Left lung (tissue), 4 donors: ENCODE measurements at regions not wholly inside any gene's neighbourhood (a gene's known extent, or its start where the extent isn't known, plus 50 kb on each side); places are given as distances from the start of the nearest gene placed in this dataset.

Experiments used
- ATAC-seq: fragments of 200-7000 bp; cut with Tn5 transposase; one replicate; pipeline ENCODE4 v1.9.1; 2020; ENCODE audit warnings: moderate library complexity
- DNase-seq, 4 donors: peaks; one replicate each; pipeline ENCODE4 v3.0.0-alpha.2; 2013 to 2020
- H3K27ac ChIP-seq, 2 donors: fragments of 200-600 bp; sonication (generic) in 1 of 2; one replicate each; pipeline versions ENCODE4 v1.5.0 to v1.8.0; 2020 to 2021
- H3K27me3 ChIP-seq, 2 donors: fragments of 200-600 bp; sonication (generic) in 1 of 2; one replicate each; pipeline versions ENCODE4 v1.5.0 to v1.8.0; 2020 to 2021
- H3K36me3 ChIP-seq, 2 donors: fragments of 200-600 bp; sonication (generic) in 1 of 2; one replicate each; pipeline versions ENCODE4 v1.5.0 to v1.8.0; 2020 to 2021
- H3K4me1 ChIP-seq, 2 donors: fragments of 200-600 bp; one replicate each; pipeline ENCODE4 v1.8.0; 2021
- H3K4me3 ChIP-seq, 2 donors: fragments of 200-600 bp; sonication (generic) in 1 of 2; one replicate each; pipeline versions ENCODE4 v1.5.0 to v1.8.0; 2020 to 2021; ENCODE audit warnings: mild to moderate bottlenecking in 1 of 2
- H3K9me3 ChIP-seq, 2 donors: fragments of 200-600 bp; sonication (generic) in 1 of 2; one replicate each; pipeline versions ENCODE4 v1.5.0 to v1.8.0; 2020 to 2021
- intact Hi-C, 2 donors: fragments of 100-400 bp; cut with DNase I; formaldehyde crosslinking; loops; one replicate each; pipeline versions ENCODE4 v1.11.2 to v1.14.2; 2022
- TF ChIP-seq, protein P1 (sequence below), 2 donors: fragments of 200-600 bp; sonication (generic) in 1 of 2; IDR thresholded peaks; one replicate each; pipeline versions ENCODE4 v1.5.0 to v1.8.0; 2021; ENCODE audit warnings: antibody characterized with exemption in 2 of 2
- donor health status: DM: no; HTN: yes; CAD: no.
- donor health status: DM: no; HTN: no; CAD: no.

DNA sequence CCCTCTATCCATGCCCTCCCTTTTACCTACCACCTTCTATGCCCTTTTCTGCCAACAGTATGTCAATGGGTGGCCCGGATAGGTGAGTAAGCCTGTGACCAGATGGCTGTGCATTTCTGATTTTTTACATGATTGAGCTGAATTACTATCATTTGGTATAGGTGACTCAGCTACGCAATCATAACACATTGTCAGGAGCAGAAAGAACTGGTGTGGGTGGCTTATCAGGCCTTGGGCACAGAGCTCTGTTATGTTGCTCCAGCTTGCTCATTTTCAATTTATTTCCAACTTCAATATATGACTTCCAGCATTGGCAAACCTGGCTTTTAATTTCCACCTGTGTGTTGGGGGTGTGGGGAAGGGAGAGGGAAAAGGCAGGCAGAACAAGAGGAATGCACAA lies 86.6 kb upstream of the AGBL1 start:
- H3K9me3 ChIP-seq: peaks cover 0 to 8% of the 10 kb centered on the region in 2 donors
- intact Hi-C loops: no loop called here
- no peaks in the 10 kb centered on the region for H3K4me1 ChIP-seq
- no peak for ATAC-seq
- H3K27ac ChIP-seq: no peak overlapping the region
- no peaks in the 10 kb centered on the region for H3K27me3 ChIP-seq
- H3K36me3 ChIP-seq: no peaks in the 10 kb centered on the region
- no peak overlapping the region for H3K4me3 ChIP-seq
- no peak for DNase-seq
- TF ChIP-seq, protein P1, sequence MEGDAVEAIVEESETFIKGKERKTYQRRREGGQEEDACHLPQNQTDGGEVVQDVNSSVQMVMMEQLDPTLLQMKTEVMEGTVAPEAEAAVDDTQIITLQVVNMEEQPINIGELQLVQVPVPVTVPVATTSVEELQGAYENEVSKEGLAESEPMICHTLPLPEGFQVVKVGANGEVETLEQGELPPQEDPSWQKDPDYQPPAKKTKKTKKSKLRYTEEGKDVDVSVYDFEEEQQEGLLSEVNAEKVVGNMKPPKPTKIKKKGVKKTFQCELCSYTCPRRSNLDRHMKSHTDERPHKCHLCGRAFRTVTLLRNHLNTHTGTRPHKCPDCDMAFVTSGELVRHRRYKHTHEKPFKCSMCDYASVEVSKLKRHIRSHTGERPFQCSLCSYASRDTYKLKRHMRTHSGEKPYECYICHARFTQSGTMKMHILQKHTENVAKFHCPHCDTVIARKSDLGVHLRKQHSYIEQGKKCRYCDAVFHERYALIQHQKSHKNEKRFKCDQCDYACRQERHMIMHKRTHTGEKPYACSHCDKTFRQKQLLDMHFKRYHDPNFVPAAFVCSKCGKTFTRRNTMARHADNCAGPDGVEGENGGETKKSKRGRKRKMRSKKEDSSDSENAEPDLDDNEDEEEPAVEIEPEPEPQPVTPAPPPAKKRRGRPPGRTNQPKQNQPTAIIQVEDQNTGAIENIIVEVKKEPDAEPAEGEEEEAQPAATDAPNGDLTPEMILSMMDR (IDR thresholded peaks at IDR 0.05): no peak

DNA sequence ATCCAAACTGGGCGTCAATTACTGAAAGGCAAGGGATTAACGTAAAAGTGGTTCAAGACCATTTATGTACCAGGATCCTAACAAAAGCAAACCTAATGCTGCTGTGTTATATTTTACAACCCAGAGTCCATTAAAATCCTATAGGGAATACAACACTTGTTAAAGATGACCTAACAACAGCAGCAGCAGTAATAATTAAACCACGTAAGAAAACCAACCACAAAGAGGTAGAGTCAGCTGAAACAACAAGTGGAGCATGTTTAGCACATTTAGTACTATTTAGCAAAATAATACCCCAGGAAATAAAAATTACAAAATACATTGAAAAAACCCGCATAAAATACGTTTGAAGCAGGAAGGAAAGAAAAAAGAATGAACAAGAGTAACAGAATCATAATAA lies 82.1 kb upstream of the AGBL1 start:
- no peak overlapping the region for H3K4me3 ChIP-seq
- intact Hi-C loops: no loop called here
- H3K36me3 ChIP-seq: no peaks in the 10 kb centered on the region
- H3K4me1 ChIP-seq: no peaks in the 10 kb centered on the region
- TF ChIP-seq, protein P1 (IDR thresholded peaks at IDR 0.05): no peak
- no peak for ATAC-seq
- peaks cover 0 to 8% of the 10 kb centered on the region in 2 donors for H3K9me3 ChIP-seq
- DNase-seq: no peak
- no peak overlapping the region for H3K27ac ChIP-seq
- no peaks in the 10 kb centered on the region for H3K27me3 ChIP-seq

DNA sequence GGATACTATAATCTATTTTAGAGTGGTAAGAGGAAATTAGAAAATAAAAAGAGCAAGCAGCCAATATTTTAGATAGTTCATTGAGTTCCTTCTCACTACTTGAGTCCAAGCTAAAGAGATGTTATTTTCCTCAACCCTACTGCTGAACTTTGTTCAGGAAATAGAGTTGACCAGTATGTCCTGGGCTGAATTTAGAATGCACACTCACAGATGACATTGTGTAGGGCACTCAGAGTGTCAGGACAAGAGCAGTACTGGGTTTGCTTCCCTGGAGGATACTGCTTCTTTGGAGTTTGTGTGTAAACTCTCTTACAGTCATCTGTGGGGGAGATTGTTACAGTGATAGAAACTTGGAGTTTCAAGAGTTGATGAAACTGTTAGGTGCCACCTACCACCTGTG lies 80.0 kb upstream of the AGBL1 start:
- ATAC-seq: no peak
- intact Hi-C loops: no loop called here
- TF ChIP-seq, protein P1 (IDR thresholded peaks at IDR 0.05): no peak
- no peaks in the 10 kb centered on the region for H3K36me3 ChIP-seq
- no peak overlapping the region for H3K4me3 ChIP-seq
- peaks cover 0 to 5% of the 10 kb centered on the region in 2 donors for H3K9me3 ChIP-seq
- DNase-seq: no peak
- H3K27ac ChIP-seq: no peak overlapping the region
- no peaks in the 10 kb centered on the region for H3K4me1 ChIP-seq
- no peaks in the 10 kb centered on the region for H3K27me3 ChIP-seq

DNA sequence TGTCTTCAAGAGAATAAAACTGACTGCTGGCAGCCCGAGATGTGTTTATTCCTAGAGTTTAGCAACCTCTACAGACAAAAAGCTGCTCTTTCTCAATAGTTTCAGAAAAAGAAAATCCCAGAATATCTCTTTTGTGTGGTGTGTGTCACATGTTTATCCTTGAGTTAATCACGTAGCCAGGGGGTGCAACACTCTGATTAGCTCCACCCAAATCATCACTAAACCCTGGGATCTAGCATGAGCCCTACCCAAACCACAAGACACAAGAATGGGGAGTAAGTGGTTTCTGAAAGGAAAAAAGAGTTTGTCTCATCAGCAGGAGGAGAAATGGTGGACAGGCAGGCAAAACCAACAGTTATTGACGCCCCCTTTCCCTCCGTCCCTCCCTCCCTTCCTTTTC lies 78.5 kb upstream of the AGBL1 start:
- peak; percentile 39 for ATAC-seq
- no peaks in the 10 kb centered on the region for H3K9me3 ChIP-seq

DNA sequence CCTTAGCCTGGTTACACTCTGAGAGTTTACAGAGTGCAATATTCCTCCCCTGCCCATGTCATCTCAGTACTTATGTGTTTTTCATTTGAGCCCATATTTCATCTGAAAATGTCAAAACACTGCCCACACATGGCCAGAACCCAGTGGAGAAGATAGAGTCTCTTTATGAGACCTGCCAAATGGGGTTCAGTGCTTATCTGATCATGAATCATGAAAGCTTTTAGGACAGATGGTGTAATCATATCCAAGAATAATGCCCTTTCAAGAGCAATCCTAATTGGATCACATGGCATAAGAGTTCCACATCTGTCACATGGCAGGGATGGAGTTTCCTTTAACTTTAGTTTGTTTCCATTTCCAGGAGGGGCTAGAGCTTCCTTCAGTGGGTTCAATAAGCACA lies 77.2 kb upstream of the AGBL1 start:
- no peaks in the 10 kb centered on the region for H3K27me3 ChIP-seq
- DNase-seq: no peak
- no peak overlapping the region for H3K4me3 ChIP-seq
- TF ChIP-seq, protein P1 (IDR thresholded peaks at IDR 0.05): no peak
- intact Hi-C loops: no loop called here
- H3K4me1 ChIP-seq: no peaks in the 10 kb centered on the region
- no peak overlapping the region for H3K27ac ChIP-seq
- H3K9me3 ChIP-seq: no peaks in the 10 kb centered on the region
- no peak for ATAC-seq
- H3K36me3 ChIP-seq: no peaks in the 10 kb centered on the region

More for the DNA sequence above, 78.5 kb upstream of the AGBL1 start:
- Histone ChIP-seq H3K36me3 (no peaks in the 10 kb centered on the region), H3K27ac (no peak overlapping the region), H3K4me1 (no peaks in the 10 kb centered on the region), H3K27me3 (no peaks in the 10 kb centered on the region), H3K4me3 (no peak overlapping the region)
- intact Hi-C loops: no loop called here
- TF ChIP-seq, protein P1 (IDR thresholded peaks at IDR 0.05): no peak
- no peak for DNase-seq
